GM19099 (cell line): ENCODE measurements at regions not wholly inside any gene's neighbourhood (a gene's known extent, or its start where the extent isn't known, plus 50 kb on each side); places are given as distances from the start of the nearest gene placed in this dataset.

ENCODE experiments used
- POLR2A ChIP-seq: IDR thresholded peaks from 3 replicates; pipeline ENCODE4 v1.6.1; 2011; ENCODE audit warnings: low read depth; ENCODE audit not compliant: insufficient read length; ENCODE audit errors: extremely low read depth

- no peak for TF ChIP-seq POLR2A
Measured at GRCh38 chr5:30147976-30148375, 1045.5 kb upstream of the CDH6 start.

GRCh38 chr5:30142432-30142831 lies 1051.1 kb upstream of the CDH6 start:
- TF ChIP-seq POLR2A: no peak

DNA sequence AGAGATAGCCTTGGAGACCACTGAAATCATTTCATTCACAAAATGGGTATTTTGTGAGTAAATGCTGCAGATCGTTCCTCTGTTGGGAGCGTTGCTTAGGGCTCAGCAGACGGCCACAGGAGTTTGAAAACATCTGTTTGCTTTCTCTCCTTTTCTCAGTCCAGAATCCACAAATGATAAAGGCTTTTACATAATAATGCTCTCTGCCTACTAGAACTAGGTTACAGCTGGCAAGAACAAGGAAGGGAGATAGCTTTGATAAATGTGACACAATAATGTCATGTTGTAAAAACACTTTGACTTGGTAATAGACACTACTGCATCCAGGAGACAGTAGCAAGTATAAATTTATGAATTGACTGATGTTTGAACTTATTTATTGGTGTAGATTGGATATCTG lies 1072.4 kb upstream of the CDH6 start:
- TF ChIP-seq POLR2A: no peak

DNA sequence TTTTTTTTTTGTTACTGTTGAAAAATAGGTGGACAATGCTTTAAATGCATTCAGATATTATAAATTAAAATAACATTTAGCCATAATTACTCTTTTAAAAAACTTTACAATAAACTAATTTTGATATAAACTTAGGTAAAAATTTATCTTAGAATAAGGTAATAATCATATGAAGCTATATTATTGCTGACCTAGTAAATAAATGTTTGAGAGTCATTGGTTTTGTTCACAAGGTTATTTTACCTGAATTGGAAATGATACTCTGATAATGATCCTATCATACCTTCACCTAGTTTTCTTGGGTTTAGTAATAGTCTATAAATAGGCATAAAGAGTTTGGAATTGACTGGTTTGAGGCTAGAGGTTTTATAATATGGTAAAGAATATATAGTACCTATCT lies 1076.4 kb upstream of the CDH6 start:
- no peak for TF ChIP-seq POLR2A

DNA sequence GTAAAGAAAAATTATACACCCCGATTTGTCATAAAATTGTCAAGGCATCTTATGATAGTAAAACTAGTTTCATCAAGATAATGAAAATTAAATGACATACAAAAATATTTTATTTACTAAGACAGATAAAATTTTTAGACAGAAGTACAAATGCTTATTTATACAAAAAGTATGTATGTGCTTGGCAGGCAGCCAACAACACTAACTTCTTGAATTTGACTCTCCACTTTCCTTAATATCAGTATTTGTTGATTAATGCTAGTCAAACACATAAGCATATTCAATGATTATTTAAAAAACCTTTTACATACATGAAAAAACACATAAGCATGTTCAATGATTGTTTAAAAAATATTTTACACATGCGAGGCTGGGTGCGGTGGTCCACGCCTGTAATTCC lies 1079.9 kb upstream of the CDH6 start:
- no peak for TF ChIP-seq POLR2A

GRCh38 chr5:30112867-30113266 lies 1080.6 kb upstream of the CDH6 start:
- TF ChIP-seq POLR2A: no peak

DNA sequence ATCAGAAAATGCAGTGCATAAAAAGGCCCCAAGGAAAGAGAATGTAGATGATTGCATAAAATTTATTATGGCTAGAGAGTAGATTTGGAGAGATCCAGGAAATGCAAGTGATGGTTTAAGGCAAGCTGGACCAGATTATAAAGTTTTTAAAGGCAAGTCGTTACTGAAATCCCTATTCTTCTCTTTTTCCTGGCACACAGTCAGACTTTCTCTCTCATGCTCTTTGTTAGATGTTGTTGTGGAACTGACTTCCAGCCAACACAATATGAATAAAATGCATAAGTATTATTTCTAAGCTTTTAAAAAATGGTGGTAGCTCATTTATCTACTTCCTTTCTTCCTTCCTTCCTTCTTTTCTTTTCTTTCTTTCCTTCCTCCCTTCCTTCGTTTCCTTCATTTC lies 1085.4 kb upstream of the CDH6 start:
- no peak for TF ChIP-seq POLR2A

- no peak for TF ChIP-seq POLR2A
Measured at GRCh38 chr5:30106596-30106995, 1086.9 kb upstream of the CDH6 start.

- TF ChIP-seq POLR2A: no peak
Measured at GRCh38 chr5:30104872-30105596, 1088.5 kb upstream of the CDH6 start.

DNA sequence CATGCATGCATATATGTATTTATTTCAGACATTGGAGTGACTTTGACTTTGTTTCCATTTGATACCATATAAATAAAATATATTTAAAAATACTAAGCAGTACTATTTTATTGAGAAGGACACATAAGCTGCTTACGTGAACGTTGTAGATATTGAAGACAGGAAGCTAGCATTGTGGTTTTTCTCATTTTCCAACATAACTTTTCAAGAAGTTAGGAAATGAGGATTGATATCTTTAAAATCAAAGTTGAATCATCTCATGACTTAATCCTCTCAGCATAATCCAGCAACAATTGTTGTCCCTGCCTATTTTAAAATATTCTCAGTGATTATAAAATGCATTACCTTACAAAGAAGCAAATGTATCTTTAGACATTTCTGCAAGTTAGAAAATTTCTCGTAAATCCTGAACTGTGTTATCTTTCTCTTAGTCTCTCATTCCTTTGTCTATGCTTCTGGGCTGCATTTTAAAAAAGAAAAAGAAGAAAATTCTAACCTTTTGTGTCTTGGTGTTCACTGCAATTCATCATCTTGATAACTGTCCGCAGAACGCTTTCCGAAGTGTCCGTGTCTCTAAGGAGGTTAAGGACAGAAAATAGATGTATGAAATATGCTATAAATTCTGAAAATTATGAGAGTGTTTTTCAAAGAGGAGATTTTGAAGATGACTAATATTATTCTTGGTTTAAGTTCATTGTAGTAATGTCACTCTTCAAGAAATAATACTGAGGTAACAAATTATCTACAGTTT lies 1089.9 kb upstream of the CDH6 start:
- no peak for TF ChIP-seq POLR2A

GRCh38 chr5:30103052-30103451 lies 1090.4 kb upstream of the CDH6 start:
- TF ChIP-seq POLR2A: no peak

DNA sequence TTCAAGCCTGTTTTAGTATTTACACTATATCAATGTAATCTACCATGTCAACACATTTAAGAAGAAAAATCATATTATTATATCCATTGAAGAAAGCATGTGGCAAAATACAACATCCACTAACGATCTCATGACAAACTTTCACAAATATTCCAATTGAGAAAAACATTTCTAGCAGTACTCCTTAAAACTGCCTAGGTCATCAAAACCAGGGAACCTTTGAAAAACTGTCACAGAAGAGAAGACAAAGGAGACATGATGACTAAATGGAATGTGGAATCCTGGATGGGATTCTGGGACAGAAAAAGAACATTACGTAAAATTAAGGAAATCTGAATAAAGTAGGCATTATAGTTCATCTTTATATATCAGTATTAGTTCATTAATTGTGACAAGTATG lies 1091.3 kb upstream of the CDH6 start:
- TF ChIP-seq POLR2A: no peak

- no peak for TF ChIP-seq POLR2A
Measured at GRCh38 chr5:30100929-30101328, 1092.6 kb upstream of the CDH6 start.

- no peak for TF ChIP-seq POLR2A
Measured at GRCh38 chr5:30100148-30100713, 1093.3 kb upstream of the CDH6 start.

DNA sequence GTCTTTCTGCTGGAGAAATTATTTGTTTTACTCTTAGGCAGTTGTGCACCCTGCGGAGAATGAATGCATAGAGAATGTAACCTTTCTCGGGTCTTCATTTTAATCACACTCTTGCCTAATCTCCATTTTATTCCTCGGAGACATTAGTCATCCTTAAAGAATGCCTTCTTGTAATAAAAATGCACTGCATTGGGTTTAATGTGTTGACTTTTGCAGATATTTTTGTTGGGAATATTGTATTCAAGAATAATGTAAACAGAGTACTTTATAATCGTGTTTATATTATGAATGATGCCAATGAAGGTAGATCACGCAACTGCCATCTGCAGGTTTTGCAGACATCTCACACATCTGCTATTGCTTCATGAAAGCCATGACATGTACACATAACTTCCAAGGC lies 1093.9 kb upstream of the CDH6 start:
- TF ChIP-seq POLR2A: no peak

DNA sequence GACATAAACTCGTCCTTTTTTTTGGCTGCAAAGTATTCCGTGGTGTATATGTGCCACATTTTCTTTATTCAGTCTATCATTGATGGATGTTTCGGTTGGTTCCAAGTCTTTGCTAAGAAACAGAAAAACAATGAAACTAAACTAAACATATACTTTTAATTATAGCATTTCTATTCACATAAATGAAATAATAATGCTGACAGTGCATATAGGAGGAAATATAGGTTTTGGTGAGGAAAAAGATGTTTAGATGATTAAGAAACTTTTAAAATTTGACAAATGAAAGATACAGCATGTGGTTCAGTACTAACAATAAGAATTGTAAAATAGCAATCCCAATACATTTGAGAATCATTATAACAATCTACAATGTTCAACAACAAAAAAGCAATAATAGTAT lies 1094.5 kb upstream of the CDH6 start:
- TF ChIP-seq POLR2A: no peak
